HEK293T (cell line): ENCODE measurements at regions not wholly inside any gene's neighbourhood (a gene's known extent, or its start where the extent isn't known, plus 50 kb on each side); places are given as distances from the start of the nearest gene placed in this dataset.

ENCODE experiments used
- CTCF ChIA-PET: fragments of 350-600 bp; formaldehyde crosslinking; extraction: SDS; loops from one replicate; lab custom pipeline; 2021; ENCODE audit warnings: antibody characterized with exemption, inconsistent platforms; lab: Yijun Ruan, JAX
- POLR2A ChIA-PET: fragments of 350-600 bp; formaldehyde crosslinking; extraction: SDS; loops from one replicate; lab custom pipeline; 2020; ENCODE audit warnings: antibody characterized with exemption, inconsistent platforms; lab: Yijun Ruan, JAX
- DNase-seq: peaks from one replicate; pipeline ENCODE4 v3.0.0; 2012; ENCODE audit warnings: mixed read lengths; ENCODE audit errors: extremely low spot score
- ARNT ChIP-seq: fragments of 450-650 bp; IDR thresholded peaks from 2 replicates; pipeline ENCODE4 v1.6.1; 2017; ENCODE audit warnings: mild to moderate bottlenecking
- BHLHE40 ChIP-seq: fragments of 450-650 bp; IDR thresholded peaks from 2 replicates; pipeline ENCODE4 v1.6.1; 2016; ENCODE audit warnings: mild to moderate bottlenecking, moderate library complexity, borderline replicate concordance
- CTBP1 ChIP-seq: fragments of 450-650 bp; IDR thresholded peaks from 2 replicates; pipeline ENCODE4 v1.6.1; 2016; ENCODE audit warnings: borderline replicate concordance
- ELF4 ChIP-seq: fragments of 450-650 bp; IDR thresholded peaks from 2 replicates; pipeline ENCODE4 v1.6.1; 2017; ENCODE audit warnings: antibody characterized with exemption
- FOXA1 ChIP-seq: fragments of 450-650 bp; IDR thresholded peaks from 2 replicates; pipeline ENCODE4 v1.6.1; 2016; ENCODE audit warnings: mild to moderate bottlenecking
- FOXK2 ChIP-seq: fragments of 450-650 bp; IDR thresholded peaks from 2 replicates; pipeline ENCODE4 v1.6.1; 2016; ENCODE audit warnings: mild to moderate bottlenecking
- FOXM1 ChIP-seq: fragments of 450-650 bp; IDR thresholded peaks from 2 replicates; pipeline ENCODE4 v1.6.1; 2017; ENCODE audit warnings: mild to moderate bottlenecking, borderline replicate concordance
- HDGF ChIP-seq: fragments of 450-650 bp; IDR thresholded peaks from 2 replicates; pipeline ENCODE4 v1.6.1; 2017; ENCODE audit warnings: antibody characterized with exemption, borderline replicate concordance
- L3MBTL2 ChIP-seq: fragments of 450-650 bp; conservative IDR thresholded peaks from 2 replicates; pipeline ENCODE4 v1.6.1; 2016; ENCODE audit warnings: mild to moderate bottlenecking
- LEF1 ChIP-seq: fragments of 450-650 bp; IDR thresholded peaks from 2 replicates; pipeline ENCODE4 v1.6.1; 2017; ENCODE audit warnings: mild to moderate bottlenecking, borderline replicate concordance
- NFRKB ChIP-seq: fragments of 450-650 bp; IDR thresholded peaks from 2 replicates; pipeline ENCODE4 v1.6.1; 2016; ENCODE audit warnings: mild to moderate bottlenecking, moderate library complexity
- SP1 ChIP-seq: fragments of 450-650 bp; IDR thresholded peaks from 2 replicates; pipeline ENCODE4 v1.6.1; 2017
- SUZ12 ChIP-seq: fragments of 450-650 bp; IDR thresholded peaks from 2 replicates; pipeline ENCODE4 v1.6.1; 2016; ENCODE audit warnings: mild to moderate bottlenecking
- TARDBP ChIP-seq: fragments of 450-650 bp; IDR thresholded peaks from 2 replicates; pipeline ENCODE4 v1.6.1; 2016
- ZNF384 ChIP-seq: fragments of 450-650 bp; IDR thresholded peaks from 2 replicates; pipeline ENCODE4 v1.6.1; 2016
- TF ChIP-seq, protein P1 (sequence below): fragments of 450-650 bp; IDR thresholded peaks from 2 replicates; pipeline ENCODE4 v1.6.1; 2016

DNA sequence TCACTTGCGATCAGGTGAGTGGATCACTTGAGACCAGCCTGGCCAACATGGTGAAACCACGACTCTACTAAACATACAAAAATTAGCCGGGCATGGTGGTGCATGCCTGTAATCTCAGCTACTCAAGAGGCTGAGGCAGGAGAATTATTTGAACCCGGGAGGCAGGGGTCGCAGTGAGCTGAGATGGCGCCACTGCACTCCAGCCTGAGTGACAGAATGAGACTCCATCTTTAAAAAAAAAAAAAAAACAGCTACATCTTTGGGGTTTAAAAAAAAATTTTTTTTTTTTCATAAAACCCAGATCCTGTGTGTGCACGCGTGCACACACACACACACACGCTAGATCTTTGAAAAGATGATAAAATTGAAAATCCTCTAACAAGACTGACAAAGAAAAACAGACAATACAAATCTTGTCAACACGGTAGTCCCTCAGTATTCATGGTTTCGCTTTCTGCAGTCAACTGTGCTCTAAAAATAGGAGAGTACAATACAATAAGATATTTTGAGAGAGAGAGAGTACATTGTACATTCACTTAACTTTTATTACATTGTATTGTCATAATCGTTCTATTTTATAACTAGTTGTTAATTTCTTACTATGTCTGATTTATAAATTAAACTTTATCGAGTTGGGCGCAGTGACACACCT lies 295.3 kb upstream of the RGS6 start:
- ChIA-PET POLR2A (no interaction called here), CTCF (no interaction called here)
- DNase-seq = no peak
- TF ChIP-seq LEF1 (no peak), SUZ12 (no peak), ELF4 (no peak), CTBP1 (no peak), ARNT (no peak), FOXA1 (no peak), L3MBTL2 (no peak), NFRKB (no peak), SP1 (no peak), TARDBP (no peak), FOXM1 (no peak), HDGF (no peak), ZNF384 (no peak), FOXK2 (no peak), BHLHE40 (no peak)
- TF ChIP-seq, protein P1, sequence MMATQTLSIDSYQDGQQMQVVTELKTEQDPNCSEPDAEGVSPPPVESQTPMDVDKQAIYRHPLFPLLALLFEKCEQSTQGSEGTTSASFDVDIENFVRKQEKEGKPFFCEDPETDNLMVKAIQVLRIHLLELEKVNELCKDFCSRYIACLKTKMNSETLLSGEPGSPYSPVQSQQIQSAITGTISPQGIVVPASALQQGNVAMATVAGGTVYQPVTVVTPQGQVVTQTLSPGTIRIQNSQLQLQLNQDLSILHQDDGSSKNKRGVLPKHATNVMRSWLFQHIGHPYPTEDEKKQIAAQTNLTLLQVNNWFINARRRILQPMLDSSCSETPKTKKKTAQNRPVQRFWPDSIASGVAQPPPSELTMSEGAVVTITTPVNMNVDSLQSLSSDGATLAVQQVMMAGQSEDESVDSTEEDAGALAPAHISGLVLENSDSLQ = no peak

DNA sequence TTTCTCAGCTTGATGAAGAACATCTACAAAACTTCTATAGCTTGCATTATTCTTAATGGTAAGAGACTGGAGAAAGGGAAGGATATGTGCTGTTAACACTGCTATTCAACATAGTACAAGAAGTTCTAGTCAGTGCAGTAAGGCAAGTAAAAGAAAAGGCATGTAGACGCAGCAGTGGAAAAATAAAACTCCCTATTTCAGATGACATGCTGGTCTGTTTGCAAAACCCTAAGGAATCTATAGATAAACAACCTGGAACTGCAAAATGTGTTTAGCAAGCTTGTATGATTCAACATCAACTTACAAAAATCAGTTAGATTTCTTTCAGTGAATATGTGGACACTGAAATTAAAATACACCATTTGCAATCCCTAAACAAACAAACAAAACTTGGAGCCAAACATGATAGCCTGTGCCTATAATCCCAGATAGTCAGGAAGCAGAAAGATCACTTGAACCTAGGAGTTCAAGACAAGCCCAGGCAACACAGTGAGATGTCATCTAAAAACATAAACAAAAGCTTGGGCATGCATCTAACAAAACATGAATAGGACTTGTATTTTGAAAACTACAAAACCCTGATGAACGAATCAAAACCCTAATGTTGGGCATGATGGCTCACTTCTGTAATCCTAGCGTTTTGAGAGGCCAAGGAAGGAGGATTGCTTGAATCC lies 293.6 kb upstream of the RGS6 start:
- POLR2A ChIA-PET = no interaction called here
- CTCF ChIA-PET = no interaction called here
- TF ChIP-seq CTBP1 = no peak
- TF ChIP-seq FOXM1 = no peak
- TF ChIP-seq LEF1 = no peak
- no peak for TF ChIP-seq FOXK2
- no peak for TF ChIP-seq BHLHE40
- no peak for TF ChIP-seq ZNF384
- TF ChIP-seq TARDBP = no peak
- DNase-seq = no peak

DNA sequence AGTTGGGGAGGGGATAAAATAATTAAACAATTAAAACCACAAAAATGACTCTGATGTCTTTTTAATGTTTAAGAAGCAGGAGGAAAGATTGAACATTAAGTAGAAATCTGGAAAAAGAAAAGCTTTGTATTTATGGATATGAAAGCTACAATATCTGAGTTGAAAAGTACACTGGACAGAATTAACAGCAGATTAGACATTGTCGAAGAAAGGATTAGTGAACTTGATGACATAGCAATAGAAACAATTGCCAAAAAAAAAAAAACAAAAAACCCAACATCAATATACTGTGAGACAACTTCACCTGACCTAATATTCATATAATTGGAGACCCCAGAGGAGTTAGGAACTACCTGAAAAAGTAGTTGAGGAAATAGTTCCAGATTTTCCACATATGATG lies 289.5 kb upstream of the RGS6 start:
- no peak for DNase-seq
- CTCF ChIA-PET = no interaction called here
- TF ChIP-seq LEF1 (no peak), ZNF384 (no peak), FOXA1 (no peak), SP1 (no peak), TARDBP (no peak), BHLHE40 (no peak), HDGF (no peak), NFRKB (no peak), ELF4 (no peak), FOXK2 (no peak), CTBP1 (no peak), FOXM1 (no peak)
- TF ChIP-seq, protein P1 = no peak
- POLR2A ChIA-PET = no interaction called here

DNA sequence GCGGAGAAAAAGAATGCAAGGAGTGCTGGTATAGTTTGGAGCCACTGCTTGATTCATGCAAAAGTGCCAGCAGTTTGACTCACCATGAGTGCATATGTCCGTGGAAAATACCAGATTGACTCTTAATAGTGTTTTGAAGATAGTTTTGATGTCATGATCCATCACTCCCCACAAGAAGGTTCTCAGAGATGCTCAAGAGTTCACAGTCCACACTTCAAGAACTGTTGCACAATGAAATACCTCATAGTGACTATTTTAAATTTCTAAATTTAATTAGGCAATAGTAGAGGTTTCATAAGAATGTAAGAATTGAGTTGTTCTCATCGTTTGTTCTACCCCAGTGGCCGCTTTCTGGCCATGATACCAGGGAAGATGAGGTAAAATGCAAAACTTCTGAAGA lies 286.6 kb upstream of the RGS6 start:
- TF ChIP-seq LEF1 (no peak), ARNT (no peak), FOXA1 (no peak), FOXK2 (no peak), L3MBTL2 (no peak), HDGF (no peak), CTBP1 (no peak), TARDBP (no peak), NFRKB (no peak), BHLHE40 (no peak)
- CTCF ChIA-PET = no interaction called here
- POLR2A ChIA-PET = no interaction called here
- DNase-seq = no peak

DNA sequence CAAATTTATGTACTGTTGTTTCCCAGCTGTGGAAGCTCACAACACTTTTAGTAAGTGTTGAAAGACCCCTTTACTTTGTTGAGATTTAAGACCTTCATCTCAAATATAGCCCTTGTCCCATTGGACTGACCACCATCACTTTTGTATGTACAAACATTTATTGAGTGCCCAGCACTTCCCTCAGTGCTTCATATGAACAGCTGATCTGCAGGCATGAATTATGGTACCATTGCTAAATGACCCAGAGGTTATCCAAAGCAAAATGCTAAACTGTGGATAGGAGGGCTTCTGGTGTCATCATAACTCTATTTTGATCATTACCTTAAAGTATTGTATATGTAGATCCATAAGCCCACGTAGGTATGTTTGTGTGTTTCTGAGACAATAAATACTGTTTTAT lies 285.7 kb upstream of the RGS6 start:
- TF ChIP-seq ZNF384 (no peak), LEF1 (no peak), CTBP1 (no peak), NFRKB (no peak), BHLHE40 (no peak), L3MBTL2 (no peak), ELF4 (no peak), FOXM1 (no peak)
- TF ChIP-seq, protein P1 = no peak
- DNase-seq = no peak
- CTCF ChIA-PET = no interaction called here
- POLR2A ChIA-PET = no interaction called here
